ENCODE measurements at regions not wholly inside any gene's neighbourhood (a gene's known extent, or its start where the extent isn't known, plus 50 kb on each side); places are given as distances from the start of the nearest gene placed in this dataset.
"Not testable (repeated sequence)": the region's sequence is repeated elsewhere in the genome, so short reads cannot be mapped to it uniquely, and the experiment has no call there.

DNA sequence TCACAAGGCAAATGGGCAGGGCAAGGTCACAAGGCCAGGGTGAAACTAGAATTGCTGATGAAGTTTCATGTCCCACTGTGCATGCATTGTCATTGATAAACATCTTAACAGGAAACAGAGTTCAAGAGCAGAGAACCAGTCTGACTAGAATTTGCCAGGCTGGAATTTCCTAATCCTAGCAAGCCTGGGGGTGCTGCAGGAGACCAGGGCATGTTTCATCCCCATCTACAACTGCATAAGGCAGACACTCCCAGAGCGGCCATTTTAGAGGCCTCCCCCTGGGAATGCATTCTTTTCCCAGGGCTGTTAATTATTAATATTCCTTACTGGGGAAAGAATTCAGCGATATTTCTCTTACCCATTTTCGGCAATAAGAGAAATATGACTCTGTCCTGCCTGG is 172.6 kb upstream of the XIST start:
- intact Hi-C loops (cut with micrococcal nuclease); H3K27ac Mint-ChIP-seq; H3K27me3 Mint-ChIP-seq; H3K4me3 Mint-ChIP-seq; CTCF ChIA-PET; POLR2A ChIA-PET; H3K36me3 Mint-ChIP-seq; H3K4me1 Mint-ChIP-seq (ENCODE audit: low read depth); DNase-seq: not testable (repeated sequence)
- peaks cover 15% of the 10 kb centered on the region for H3K9me3 Mint-ChIP-seq

- Mint-ChIP-seq H3K4me1 (ENCODE audit: low read depth) (no peaks in the 10 kb centered on the region), H3K4me3 (no peak overlapping the region), H3K36me3 (peaks cover 2% of the 10 kb centered on the region), H3K9me3 (peaks cover 15% of the 10 kb centered on the region), H3K27ac (no peak overlapping the region), H3K27me3 (no peaks in the 10 kb centered on the region)
- no peak for DNase-seq
- ChIA-PET CTCF (no interaction called here), POLR2A (no interaction called here)
- intact Hi-C loops (cut with micrococcal nuclease) = no loop called here
These were observed 170.7 kb upstream of the XIST start for GRCh38 chrX:74023203-74023602.

GRCh38 chrX:74018253-74018652 is 165.7 kb upstream of the XIST start:
- no peaks in the 10 kb centered on the region for H3K9me3 Mint-ChIP-seq
- no peaks in the 10 kb centered on the region for H3K36me3 Mint-ChIP-seq
- no peaks in the 10 kb centered on the region for H3K27me3 Mint-ChIP-seq
- ChIA-PET POLR2A (no interaction called here), CTCF (no interaction called here)
- DNase-seq = no peak
- H3K4me1 Mint-ChIP-seq (ENCODE audit: low read depth) = no peaks in the 10 kb centered on the region
- no peak overlapping the region for H3K4me3 Mint-ChIP-seq
- H3K27ac Mint-ChIP-seq = no peak overlapping the region
- intact Hi-C loops (cut with micrococcal nuclease) = loop anchor here (5.0 kb wide), 1 partner anchor 324 kb away; no protein-coding TSS in a partner anchor

DNA sequence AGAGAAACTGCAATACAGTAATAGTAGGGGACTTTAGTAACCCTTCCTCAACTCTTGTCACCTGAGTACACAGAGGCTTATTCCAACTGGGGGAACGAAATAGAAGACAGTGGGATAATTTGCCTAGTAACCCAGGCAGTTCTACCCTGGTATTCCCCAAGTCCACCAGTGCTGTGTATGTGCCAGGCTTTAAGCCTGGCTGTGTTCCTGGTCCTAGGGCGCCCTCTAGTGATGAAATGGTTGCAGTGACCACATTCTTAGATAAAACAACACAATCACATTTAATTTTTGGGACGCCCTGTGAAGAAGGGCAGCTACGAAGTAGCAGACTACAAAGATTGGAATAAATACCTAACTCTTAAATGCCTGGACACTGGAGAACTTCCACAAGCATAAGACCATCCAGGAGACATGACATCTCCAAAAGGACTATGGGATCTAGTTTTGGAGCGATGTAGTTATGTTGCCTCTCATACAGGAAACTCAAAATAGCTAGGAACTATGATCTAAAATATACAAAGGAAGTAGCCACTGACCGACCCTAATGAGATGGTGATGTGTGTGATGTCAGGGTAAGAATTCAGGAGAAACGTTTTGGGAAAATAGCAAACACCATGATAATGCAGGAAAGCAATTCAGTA is 163.0 kb upstream of the XIST start:
- no peaks in the 10 kb centered on the region for H3K9me3 Mint-ChIP-seq
- DNase-seq = peak; percentile 60
- no peaks in the 10 kb centered on the region for H3K27me3 Mint-ChIP-seq
- H3K36me3 Mint-ChIP-seq = no peaks in the 10 kb centered on the region
- H3K4me3 Mint-ChIP-seq = no peak overlapping the region
- ChIA-PET POLR2A (no interaction called here), CTCF (interaction anchor here (1.9 to 2.9 kb wide), 2 partner anchors 156 to 160 kb away, joined by 12 to 58 read pairs; partner anchors contain the start of gene XIST)
- no peak overlapping the region for H3K27ac Mint-ChIP-seq
- intact Hi-C loops (cut with micrococcal nuclease) = loop anchor here (1.0 to 5.0 kb wide), 3 partner anchors 117 to 327 kb away; no protein-coding TSS in a partner anchor
- no peaks in the 10 kb centered on the region for H3K4me1 Mint-ChIP-seq (ENCODE audit: low read depth)

DNA sequence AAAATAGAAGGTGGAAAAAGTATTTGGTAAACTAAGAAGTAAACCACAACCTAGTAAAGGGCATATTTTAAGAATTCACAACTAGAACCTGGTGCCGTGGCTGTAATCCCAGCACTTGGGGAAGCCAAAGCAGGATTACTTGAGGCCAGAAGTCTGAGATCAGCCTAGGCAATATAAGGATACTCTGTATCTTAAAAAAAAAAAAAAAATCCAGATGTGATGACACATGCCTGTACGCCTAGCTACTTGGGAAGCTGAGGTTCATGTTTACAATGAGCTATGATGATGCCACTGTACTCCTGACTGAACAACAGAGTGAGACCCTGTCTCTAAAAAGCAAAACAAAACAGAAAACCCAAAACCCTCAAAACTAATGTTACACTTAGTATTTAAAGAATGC is 156.5 kb upstream of the XIST start:
- CTCF ChIA-PET = no interaction called here
- H3K4me3 Mint-ChIP-seq = no peak overlapping the region
- H3K4me1 Mint-ChIP-seq (ENCODE audit: low read depth) = no peaks in the 10 kb centered on the region
- H3K27ac Mint-ChIP-seq = no peak overlapping the region
- DNase-seq = no peak
- POLR2A ChIA-PET = no interaction called here
- peaks cover 8% of the 10 kb centered on the region for H3K36me3 Mint-ChIP-seq
- intact Hi-C loops (cut with micrococcal nuclease) = no loop called here
- H3K9me3 Mint-ChIP-seq = peaks cover 4% of the 10 kb centered on the region
- H3K27me3 Mint-ChIP-seq = no peaks in the 10 kb centered on the region

GRCh38 chrX:73992019-73992418 is 139.5 kb upstream of the XIST start:
- Mint-ChIP-seq H3K36me3 (peaks cover 14% of the 10 kb centered on the region), H3K4me1 (ENCODE audit: low read depth) (peaks cover 5% of the 10 kb centered on the region), H3K4me3 (no peak overlapping the region), H3K27me3 (no peaks in the 10 kb centered on the region), H3K27ac (no peak overlapping the region), H3K9me3 (peaks cover 4% of the 10 kb centered on the region)
- CTCF ChIA-PET = no interaction called here
- no peak for DNase-seq
- intact Hi-C loops (cut with micrococcal nuclease) = no loop called here
- POLR2A ChIA-PET = no interaction called here

- Mint-ChIP-seq H3K9me3 (no peaks in the 10 kb centered on the region), H3K27ac (no peak overlapping the region), H3K4me3 (no peak overlapping the region), H3K4me1 (ENCODE audit: low read depth) (peaks cover 5% of the 10 kb centered on the region), H3K36me3 (peaks cover 9% of the 10 kb centered on the region), H3K27me3 (no peaks in the 10 kb centered on the region)
- intact Hi-C loops (cut with micrococcal nuclease) = no loop called here
- POLR2A ChIA-PET = no interaction called here
- CTCF ChIA-PET = no interaction called here
- DNase-seq = no peak
These were observed 134.7 kb upstream of the XIST start for GRCh38 chrX:73987166-73987565.

DNA sequence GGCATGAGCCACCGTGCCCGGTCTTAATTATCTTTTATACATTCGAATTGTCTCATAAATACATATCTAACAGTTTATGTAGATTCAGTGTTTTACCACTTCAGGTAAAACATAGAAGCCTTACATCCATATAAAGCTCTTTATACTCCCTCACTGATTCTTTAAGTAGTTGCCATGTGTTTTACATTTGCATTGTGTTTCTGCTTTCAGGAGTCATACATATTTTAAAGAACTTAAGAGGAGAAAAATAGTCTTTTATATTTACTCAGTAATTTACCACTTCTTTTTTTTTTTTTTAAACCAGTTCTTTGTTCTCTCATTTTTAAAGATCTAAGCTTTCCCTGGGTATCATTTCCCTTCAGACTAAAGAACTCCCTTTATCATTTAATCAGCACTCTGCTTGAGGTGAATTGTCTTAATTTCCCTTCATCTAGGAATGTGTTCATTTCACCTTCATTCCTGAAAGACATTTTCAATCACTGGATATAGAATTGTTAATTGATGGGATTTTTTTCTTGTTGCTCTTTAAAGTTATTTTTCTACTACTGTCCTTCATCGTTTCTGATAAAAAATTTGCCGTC is 127.1 kb upstream of the XIST start:
- Mint-ChIP-seq H3K27me3 (no peaks in the 10 kb centered on the region), H3K36me3 (peaks cover 3% of the 10 kb centered on the region), H3K9me3 (no peaks in the 10 kb centered on the region), H3K4me1 (ENCODE audit: low read depth) (peaks cover 32% of the 10 kb centered on the region), H3K27ac (no peak overlapping the region), H3K4me3 (no peak overlapping the region)
- intact Hi-C loops (cut with micrococcal nuclease) = no loop called here
- CTCF ChIA-PET = no interaction called here
- DNase-seq = no peak
- POLR2A ChIA-PET = no interaction called here

- Mint-ChIP-seq H3K9me3 (no peaks in the 10 kb centered on the region), H3K4me1 (ENCODE audit: low read depth) (peaks cover 32% of the 10 kb centered on the region), H3K36me3 (peaks cover 2% of the 10 kb centered on the region), H3K4me3 (no peak overlapping the region), H3K27me3 (no peaks in the 10 kb centered on the region), H3K27ac (peak overlapping the region; percentile 65)
- CTCF ChIA-PET = no interaction called here
- intact Hi-C loops (cut with micrococcal nuclease) = loop anchor here (1.0 kb wide), 1 partner anchor 33 kb away; no protein-coding TSS in a partner anchor
- no peak for DNase-seq
- POLR2A ChIA-PET = no interaction called here
These were observed 125.1 kb upstream of the XIST start for GRCh38 chrX:73977542-73978169.

- H3K9me3 Mint-ChIP-seq; H3K36me3 Mint-ChIP-seq; H3K27me3 Mint-ChIP-seq; intact Hi-C loops (cut with micrococcal nuclease); H3K4me3 Mint-ChIP-seq; CTCF ChIA-PET; H3K4me1 Mint-ChIP-seq (ENCODE audit: low read depth); POLR2A ChIA-PET; DNase-seq; H3K27ac Mint-ChIP-seq: not testable (repeated sequence)
These were observed 114.9 kb upstream of the XIST start for GRCh38 chrX:73967461-73967860.

DNA sequence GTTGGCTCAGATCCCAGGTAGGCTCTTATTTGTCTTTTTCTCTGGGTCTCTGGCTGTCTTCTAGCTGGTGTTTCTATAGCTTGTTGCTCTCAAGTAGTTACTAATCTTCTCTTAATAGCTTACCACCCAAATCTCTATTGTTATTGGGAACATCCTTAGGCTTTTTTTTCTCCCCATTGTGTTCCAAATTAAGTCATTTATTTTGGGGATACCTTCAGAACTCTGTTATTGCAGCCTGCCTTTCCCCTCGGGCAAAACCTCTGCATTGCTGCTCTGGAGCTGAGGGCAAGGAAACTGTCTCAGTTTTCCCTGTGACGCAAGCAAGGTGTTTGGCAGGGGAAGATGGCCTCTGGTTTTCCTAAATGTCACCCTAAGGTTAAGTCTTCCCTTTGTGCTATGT is 113.3 kb upstream of the XIST start:
- peaks cover 10% of the 10 kb centered on the region for H3K4me1 Mint-ChIP-seq (ENCODE audit: low read depth)
- H3K4me3 Mint-ChIP-seq = no peak overlapping the region
- intact Hi-C loops (cut with micrococcal nuclease) = no loop called here
- ChIA-PET CTCF (no interaction called here), POLR2A (no interaction called here)
- no peak for DNase-seq
- no peaks in the 10 kb centered on the region for H3K9me3 Mint-ChIP-seq
- no peaks in the 10 kb centered on the region for H3K27me3 Mint-ChIP-seq
- no peak overlapping the region for H3K27ac Mint-ChIP-seq
- H3K36me3 Mint-ChIP-seq = peaks cover 5% of the 10 kb centered on the region

DNA sequence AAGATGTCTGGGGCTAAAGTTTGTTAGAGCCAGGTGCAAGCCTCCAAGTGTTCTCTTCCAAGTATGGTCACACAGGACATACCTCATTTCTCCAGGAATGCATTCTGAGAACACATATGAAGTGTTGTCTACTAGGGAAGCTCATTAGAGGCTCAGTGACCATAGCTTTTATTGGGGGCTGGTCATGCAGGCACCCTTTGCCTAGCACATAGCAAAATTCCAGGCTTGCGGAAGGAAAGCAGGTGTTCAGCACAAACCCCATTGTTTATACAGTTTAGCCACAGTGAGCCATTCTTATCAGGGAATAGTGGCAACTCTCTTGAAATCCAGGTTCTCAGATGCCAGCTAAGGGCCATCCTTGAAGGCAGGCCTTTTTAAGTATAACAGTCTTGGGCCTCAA is 112.1 kb upstream of the XIST start:
- POLR2A ChIA-PET = no interaction called here
- DNase-seq = no peak
- CTCF ChIA-PET = no interaction called here
- Mint-ChIP-seq H3K36me3 (peaks cover 2% of the 10 kb centered on the region), H3K27me3 (no peaks in the 10 kb centered on the region), H3K9me3 (no peaks in the 10 kb centered on the region), H3K4me1 (ENCODE audit: low read depth) (peaks cover 16% of the 10 kb centered on the region), H3K4me3 (no peak overlapping the region), H3K27ac (no peak overlapping the region)
- intact Hi-C loops (cut with micrococcal nuclease) = no loop called here

GRCh38 chrX:73963682-73964081 is 111.2 kb upstream of the XIST start:
- ChIA-PET POLR2A (no interaction called here), CTCF (no interaction called here)
- Mint-ChIP-seq H3K27ac (no peak overlapping the region), H3K9me3 (no peaks in the 10 kb centered on the region), H3K4me3 (no peak overlapping the region), H3K4me1 (ENCODE audit: low read depth) (peaks cover 16% of the 10 kb centered on the region), H3K27me3 (no peaks in the 10 kb centered on the region), H3K36me3 (peaks cover 2% of the 10 kb centered on the region)
- intact Hi-C loops (cut with micrococcal nuclease) = no loop called here
- DNase-seq = no peak
